ENCODE measurements at regions not wholly inside any gene's neighbourhood (a gene's known extent, or its start where the extent isn't known, plus 50 kb on each side); places are given as distances from the start of the nearest gene placed in this dataset.

GRCh38 chr5:77869116-77869798 is 93.1 kb upstream of the TBCA start:
- TF ChIP-seq EMX1 (CRISPR knock-in tag; IDR thresholded peaks at IDR 0.05): no peak
- no peak for TF ChIP-seq ATF3 (CRISPR knock-in tag; conservative IDR thresholded peaks at IDR 0.05)
- no peak for TF ChIP-seq ATF1 (CRISPR knock-in tag; IDR thresholded peaks at IDR 0.05)
- TF ChIP-seq FOXP1 (CRISPR knock-in tag; IDR thresholded peaks at IDR 0.05; ENCODE audit: borderline replicate concordance): no peak
- no peak for TF ChIP-seq FOXK1 (CRISPR knock-in tag; IDR thresholded peaks at IDR 0.05)
- TF ChIP-seq, protein P1, sequence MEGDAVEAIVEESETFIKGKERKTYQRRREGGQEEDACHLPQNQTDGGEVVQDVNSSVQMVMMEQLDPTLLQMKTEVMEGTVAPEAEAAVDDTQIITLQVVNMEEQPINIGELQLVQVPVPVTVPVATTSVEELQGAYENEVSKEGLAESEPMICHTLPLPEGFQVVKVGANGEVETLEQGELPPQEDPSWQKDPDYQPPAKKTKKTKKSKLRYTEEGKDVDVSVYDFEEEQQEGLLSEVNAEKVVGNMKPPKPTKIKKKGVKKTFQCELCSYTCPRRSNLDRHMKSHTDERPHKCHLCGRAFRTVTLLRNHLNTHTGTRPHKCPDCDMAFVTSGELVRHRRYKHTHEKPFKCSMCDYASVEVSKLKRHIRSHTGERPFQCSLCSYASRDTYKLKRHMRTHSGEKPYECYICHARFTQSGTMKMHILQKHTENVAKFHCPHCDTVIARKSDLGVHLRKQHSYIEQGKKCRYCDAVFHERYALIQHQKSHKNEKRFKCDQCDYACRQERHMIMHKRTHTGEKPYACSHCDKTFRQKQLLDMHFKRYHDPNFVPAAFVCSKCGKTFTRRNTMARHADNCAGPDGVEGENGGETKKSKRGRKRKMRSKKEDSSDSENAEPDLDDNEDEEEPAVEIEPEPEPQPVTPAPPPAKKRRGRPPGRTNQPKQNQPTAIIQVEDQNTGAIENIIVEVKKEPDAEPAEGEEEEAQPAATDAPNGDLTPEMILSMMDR (IDR thresholded peaks at IDR 0.05): no peak
- TF ChIP-seq ETV6 (CRISPR knock-in tag; IDR thresholded peaks at IDR 0.05): no peak
- no peak for TF ChIP-seq E2F4 (CRISPR knock-in tag; IDR thresholded peaks at IDR 0.05; ENCODE audit: borderline replicate concordance, low read depth)
- no peak for TF ChIP-seq CBFB (CRISPR knock-in tag; IDR thresholded peaks at IDR 0.05; ENCODE audit: low read depth)
- no peak for TF ChIP-seq ZNF671 (CRISPR knock-in tag; IDR thresholded peaks at IDR 0.05)
